HEK293 (cell line): ENCODE measurements at regions not wholly inside any gene's neighbourhood (a gene's known extent, or its start where the extent isn't known, plus 50 kb on each side); places are given as distances from the start of the nearest gene placed in this dataset.

Source experiments
- CTCF ChIA-PET: fragments of 350-600 bp; formaldehyde crosslinking; extraction: SDS; loops from one replicate; lab custom pipeline; 2021; ENCODE audit warnings: antibody characterized with exemption; lab: Yijun Ruan, JAX
- POLR2A ChIA-PET: fragments of 300-600 bp; formaldehyde crosslinking; extraction: SDS; loops from one replicate; lab custom pipeline; 2020; ENCODE audit warnings: antibody characterized with exemption, inconsistent platforms; lab: Yijun Ruan, JAX
- H3K27ac ChIP-seq: fragments of 200-500 bp; sonication (Bioruptor generic); 2 replicates; pipeline ENCODE4 v1.5.1; 2014; ENCODE audit warnings: low read depth, low read length, control low read depth, inconsistent platforms; ENCODE audit errors: extremely low read depth
- H3K36me3 ChIP-seq, 2 experiments: fragments of 200-500 bp in 1 of 2; sonication (Bioruptor generic) in 1 of 2; 1 replicate in 1 of 2; 2 replicates in 1 of 2; pipeline ENCODE4 v1.5.1; 2014 to 2017; ENCODE audit warnings: inconsistent platforms in 2 of 2, low read length in 2 of 2; ENCODE audit not compliant: control insufficient read depth in 2 of 2, insufficient read depth in 1 of 2
- H3K4me1 ChIP-seq: fragments of 200-500 bp; sonication (Bioruptor generic); 2 replicates; pipeline ENCODE4 v1.5.1; 2014; ENCODE audit warnings: mild to moderate bottlenecking, low read length, inconsistent platforms; ENCODE audit not compliant: control insufficient read depth, insufficient read depth
- H3K4me3 ChIP-seq: 2 replicates; pipeline ENCODE4 v1.5.1; 2011; ENCODE audit warnings: low read depth, mild to moderate bottlenecking, control low read depth, low read length, moderate library complexity
- H3K9me3 ChIP-seq: fragments of 200-500 bp; sonication (Bioruptor generic); 2 replicates; pipeline ENCODE4 v1.5.1; 2014; ENCODE audit warnings: low read depth, low read length, inconsistent platforms; ENCODE audit not compliant: control insufficient read depth, insufficient read depth
- EGR2 ChIP-seq: fragments of 450-650 bp; formaldehyde crosslinking; IDR thresholded peaks from 2 replicates; pipeline ENCODE4 v1.5.1; 2016; ENCODE audit warnings: low read depth, missing biosample characterization, missing genetic modification characterization
- GLIS2 ChIP-seq: fragments of 450-650 bp; formaldehyde crosslinking; IDR thresholded peaks from 2 replicates; pipeline ENCODE4 v1.5.1; 2016; ENCODE audit warnings: missing biosample characterization, missing genetic modification characterization
- HOXC10 ChIP-seq: sonication (generic); formaldehyde crosslinking; IDR thresholded peaks from 2 replicates; pipeline ENCODE4 v1.8.1; 2023; ENCODE audit warnings: mild to moderate bottlenecking, missing genetic modification reagents
- PRDM1 ChIP-seq: fragments of 450-650 bp; formaldehyde crosslinking; IDR thresholded peaks from 2 replicates; pipeline ENCODE4; 2016; ENCODE audit warnings: missing biosample characterization, missing genetic modification characterization
- SETDB1 ChIP-seq: IDR thresholded peaks from one replicate; pipeline ENCODE4 v1.6.1; 2017; ENCODE audit warnings: mild to moderate bottlenecking, low read length, moderate library complexity, mixed read lengths; ENCODE audit not compliant: insufficient read length
- ZBTB20 ChIP-seq: fragments of 450-650 bp; formaldehyde crosslinking; IDR thresholded peaks from 2 replicates; pipeline ENCODE4 v1.5.1; 2016; ENCODE audit warnings: missing biosample characterization, missing genetic modification characterization
- ZBTB48 ChIP-seq: fragments of 450-650 bp; formaldehyde crosslinking; IDR thresholded peaks from 2 replicates; pipeline ENCODE4 v1.5.1; 2016; ENCODE audit warnings: missing biosample characterization, missing genetic modification characterization
- ZFHX2 ChIP-seq: fragments of 450-650 bp; formaldehyde crosslinking; conservative IDR thresholded peaks from 2 replicates; pipeline ENCODE4 v1.5.1; 2016; ENCODE audit warnings: missing biosample characterization, missing genetic modification characterization
- ZNF138 ChIP-seq: fragments of 450-650 bp; formaldehyde crosslinking; IDR thresholded peaks from 2 replicates; pipeline ENCODE4 v1.5.1; 2016; ENCODE audit warnings: missing biosample characterization, missing genetic modification characterization, borderline replicate concordance
- ZNF140 ChIP-seq: fragments of 450-650 bp; formaldehyde crosslinking; IDR thresholded peaks from 2 replicates; pipeline ENCODE4 v1.5.1; 2016; ENCODE audit warnings: missing biosample characterization, missing genetic modification characterization
- ZNF184 ChIP-seq: fragments of 450-650 bp; IDR thresholded peaks from 2 replicates; pipeline ENCODE4 v1.5.1; 2018; ENCODE audit warnings: missing biosample characterization, mild to moderate bottlenecking, missing genetic modification characterization
- ZNF214 ChIP-seq: fragments of 450-650 bp; formaldehyde crosslinking; IDR thresholded peaks from 2 replicates; pipeline ENCODE4 v1.5.1; 2017; ENCODE audit warnings: missing biosample characterization, mild to moderate bottlenecking, missing genetic modification characterization, borderline replicate concordance
- ZNF274 ChIP-seq, 2 experiments: fragments of 200-500 bp in 1 of 2; fragments of 450-650 bp in 1 of 2; sonication (Bioruptor generic) in 1 of 2; formaldehyde crosslinking in 1 of 2; IDR thresholded peaks; 2 replicates each; pipeline versions ENCODE4 v1.5.1 to v1.6.1; 2014 to 2016; ENCODE audit warnings: borderline replicate concordance in 1 of 2, inconsistent platforms in 1 of 2, low read length in 1 of 2, missing biosample characterization in 1 of 2, missing genetic modification characterization in 1 of 2
- ZNF311 ChIP-seq: fragments of 450-650 bp; formaldehyde crosslinking; IDR thresholded peaks from 2 replicates; pipeline ENCODE4 v1.5.1; 2017; ENCODE audit warnings: missing biosample characterization, missing genetic modification characterization, borderline replicate concordance
- ZNF530 ChIP-seq: fragments of 450-650 bp; formaldehyde crosslinking; IDR thresholded peaks from 2 replicates; pipeline ENCODE4 v1.5.1; 2016; ENCODE audit warnings: low read depth, missing biosample characterization, missing genetic modification characterization
- ZNF585B ChIP-seq: fragments of 450-650 bp; formaldehyde crosslinking; IDR thresholded peaks from 2 replicates; pipeline ENCODE4 v1.5.1; 2016; ENCODE audit warnings: missing biosample characterization, missing genetic modification characterization
- TF ChIP-seq, protein P1 (sequence below): fragments of 450-650 bp; formaldehyde crosslinking; conservative IDR thresholded peaks from 2 replicates; pipeline ENCODE4 v1.5.1; 2016; ENCODE audit warnings: low read depth, missing biosample characterization, missing genetic modification characterization
- TF ChIP-seq, protein P2 (sequence below): fragments of 450-650 bp; formaldehyde crosslinking; IDR thresholded peaks from 2 replicates; pipeline ENCODE4 v1.5.1; 2017; ENCODE audit warnings: missing biosample characterization, missing genetic modification characterization
- TF ChIP-seq, protein P3 (sequence below): fragments of 450-650 bp; formaldehyde crosslinking; IDR thresholded peaks from 2 replicates; pipeline ENCODE4 v1.5.1; 2017; ENCODE audit warnings: missing biosample characterization, missing genetic modification characterization

GRCh38 chr9:124197177-124198095 is 60.3 kb upstream of the NEK6 start:
- H3K27ac ChIP-seq: no peak overlapping the region
- POLR2A ChIA-PET: no interaction called here
- TF ChIP-seq EGR2 (tag by site-specific recombination) (peak; percentile 77), ZFHX2 (tag by site-specific recombination) (peak; percentile 59), ZNF530 (tag by site-specific recombination) (no peak)
- TF ChIP-seq, all 188 proteins: peak for 2
- H3K4me1 ChIP-seq: no peaks in the 10 kb centered on the region
- no peaks in the 10 kb centered on the region for H3K9me3 ChIP-seq
- H3K36me3 ChIP-seq: no peaks in the 10 kb centered on the region
- CTCF ChIA-PET: no interaction called here
- H3K4me3 ChIP-seq: no peak overlapping the region

DNA sequence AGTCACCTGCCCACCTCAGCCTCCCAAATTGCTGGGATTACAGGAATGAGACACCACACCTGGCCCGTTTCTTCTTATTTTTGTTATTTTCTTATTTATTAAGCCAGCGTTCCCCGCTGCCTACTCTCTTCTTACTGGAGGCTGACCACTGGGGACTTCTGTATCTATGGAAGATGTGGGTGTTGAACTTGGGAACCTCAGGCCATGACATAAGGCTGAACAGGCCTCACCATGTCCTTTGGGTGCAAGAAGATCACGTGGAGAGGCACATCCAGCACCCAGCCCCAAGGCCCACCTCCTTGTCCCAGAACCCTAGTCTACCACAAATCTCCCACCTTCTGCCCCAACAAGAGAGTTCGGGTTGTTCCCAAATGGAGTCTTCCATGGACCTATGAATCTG is 59.4 kb upstream of the NEK6 start:
- Histone ChIP-seq H3K36me3 (no peaks in the 10 kb centered on the region), H3K27ac (no peak overlapping the region), H3K4me1 (no peaks in the 10 kb centered on the region), H3K4me3 (no peak overlapping the region), H3K9me3 (no peaks in the 10 kb centered on the region)
- POLR2A ChIA-PET: no interaction called here
- no peak for TF ChIP-seq ZNF311 (tag by site-specific recombination)
- no peak for TF ChIP-seq SETDB1
- no peak for TF ChIP-seq ZNF140 (tag by site-specific recombination)
- TF ChIP-seq ZNF138 (tag by site-specific recombination): no peak
- no peak for TF ChIP-seq GLIS2 (tag by site-specific recombination)
- no peak for TF ChIP-seq ZBTB20 (tag by site-specific recombination)
- no peak for TF ChIP-seq ZNF274 (IDR thresholded peaks at IDR 0.05; ENCODE audit: low read length)
- TF ChIP-seq ZNF274 (tag by site-specific recombination; IDR thresholded peaks at IDR 0.05; ENCODE audit: borderline replicate concordance): no peak
- TF ChIP-seq, protein P1, sequence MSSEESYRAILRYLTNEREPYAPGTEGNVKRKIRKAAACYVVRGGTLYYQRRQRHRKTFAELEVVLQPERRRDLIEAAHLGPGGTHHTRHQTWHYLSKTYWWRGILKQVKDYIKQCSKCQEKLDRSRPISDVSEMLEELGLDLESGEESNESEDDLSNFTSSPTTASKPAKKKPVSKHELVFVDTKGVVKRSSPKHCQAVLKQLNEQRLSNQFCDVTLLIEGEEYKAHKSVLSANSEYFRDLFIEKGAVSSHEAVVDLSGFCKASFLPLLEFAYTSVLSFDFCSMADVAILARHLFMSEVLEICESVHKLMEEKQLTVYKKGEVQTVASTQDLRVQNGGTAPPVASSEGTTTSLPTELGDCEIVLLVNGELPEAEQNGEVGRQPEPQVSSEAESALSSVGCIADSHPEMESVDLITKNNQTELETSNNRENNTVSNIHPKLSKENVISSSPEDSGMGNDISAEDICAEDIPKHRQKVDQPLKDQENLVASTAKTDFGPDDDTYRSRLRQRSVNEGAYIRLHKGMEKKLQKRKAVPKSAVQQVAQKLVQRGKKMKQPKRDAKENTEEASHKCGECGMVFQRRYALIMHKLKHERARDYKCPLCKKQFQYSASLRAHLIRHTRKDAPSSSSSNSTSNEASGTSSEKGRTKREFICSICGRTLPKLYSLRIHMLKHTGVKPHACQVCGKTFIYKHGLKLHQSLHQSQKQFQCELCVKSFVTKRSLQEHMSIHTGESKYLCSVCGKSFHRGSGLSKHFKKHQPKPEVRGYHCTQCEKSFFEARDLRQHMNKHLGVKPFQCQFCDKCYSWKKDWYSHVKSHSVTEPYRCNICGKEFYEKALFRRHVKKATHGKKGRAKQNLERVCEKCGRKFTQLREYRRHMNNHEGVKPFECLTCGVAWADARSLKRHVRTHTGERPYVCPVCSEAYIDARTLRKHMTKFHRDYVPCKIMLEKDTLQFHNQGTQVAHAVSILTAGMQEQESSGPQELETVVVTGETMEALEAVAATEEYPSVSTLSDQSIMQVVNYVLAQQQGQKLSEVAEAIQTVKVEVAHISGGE (tag by site-specific recombination): no peak
- no peak for TF ChIP-seq PRDM1
- no peak for TF ChIP-seq HOXC10 (CRISPR knock-in tag)
- TF ChIP-seq, protein P2, sequence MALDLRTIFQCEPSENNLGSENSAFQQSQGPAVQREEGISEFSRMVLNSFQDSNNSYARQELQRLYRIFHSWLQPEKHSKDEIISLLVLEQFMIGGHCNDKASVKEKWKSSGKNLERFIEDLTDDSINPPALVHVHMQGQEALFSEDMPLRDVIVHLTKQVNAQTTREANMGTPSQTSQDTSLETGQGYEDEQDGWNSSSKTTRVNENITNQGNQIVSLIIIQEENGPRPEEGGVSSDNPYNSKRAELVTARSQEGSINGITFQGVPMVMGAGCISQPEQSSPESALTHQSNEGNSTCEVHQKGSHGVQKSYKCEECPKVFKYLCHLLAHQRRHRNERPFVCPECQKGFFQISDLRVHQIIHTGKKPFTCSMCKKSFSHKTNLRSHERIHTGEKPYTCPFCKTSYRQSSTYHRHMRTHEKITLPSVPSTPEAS (tag by site-specific recombination): no peak
- TF ChIP-seq, protein P3, sequence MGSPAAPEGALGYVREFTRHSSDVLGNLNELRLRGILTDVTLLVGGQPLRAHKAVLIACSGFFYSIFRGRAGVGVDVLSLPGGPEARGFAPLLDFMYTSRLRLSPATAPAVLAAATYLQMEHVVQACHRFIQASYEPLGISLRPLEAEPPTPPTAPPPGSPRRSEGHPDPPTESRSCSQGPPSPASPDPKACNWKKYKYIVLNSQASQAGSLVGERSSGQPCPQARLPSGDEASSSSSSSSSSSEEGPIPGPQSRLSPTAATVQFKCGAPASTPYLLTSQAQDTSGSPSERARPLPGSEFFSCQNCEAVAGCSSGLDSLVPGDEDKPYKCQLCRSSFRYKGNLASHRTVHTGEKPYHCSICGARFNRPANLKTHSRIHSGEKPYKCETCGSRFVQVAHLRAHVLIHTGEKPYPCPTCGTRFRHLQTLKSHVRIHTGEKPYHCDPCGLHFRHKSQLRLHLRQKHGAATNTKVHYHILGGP (tag by site-specific recombination): no peak
- TF ChIP-seq ZNF585B: no peak
- TF ChIP-seq ZNF214 (tag by site-specific recombination): no peak
- no peak for TF ChIP-seq ZBTB48 (tag by site-specific recombination)
- no peak for TF ChIP-seq ZNF184 (tag by site-specific recombination)
- CTCF ChIA-PET: interaction anchor here (0.6 to 1.3 kb wide), 4 partner anchors 8 to 546 kb away, joined by 3 to 6 read pairs (median 5); no protein-coding TSS in a partner anchor
